H1 (cell line): ENCODE measurements at regions not wholly inside any gene's neighbourhood (a gene's known extent, or its start where the extent isn't known, plus 50 kb on each side); places are given as distances from the start of the nearest gene placed in this dataset.

Experiments used
- CTCF ChIA-PET: fragments of 300-600 bp; sonication (Branson Sonifier 250); formaldehyde crosslinking; loops from one replicate; lab custom pipeline; 2021; ENCODE audit not compliant: partially characterized antibody; lab: Charles Lee
- POLR2A ChIA-PET: fragments of 300-600 bp; sonication (Branson Sonifier 250); formaldehyde crosslinking; loops from one replicate; lab custom pipeline; 2021; ENCODE audit warnings: inconsistent platforms; ENCODE audit not compliant: partially characterized antibody; lab: Charles Lee
- DNase-seq, 2 experiments: peaks; one replicate each; pipeline versions ENCODE4 v3.0.0 to v3.0.0-alpha.2; 2010 to 2022; ENCODE audit warnings: low spot score in 2 of 2, low read depth in 1 of 2, mixed read lengths in 1 of 2
- FAIRE-seq: peaks from 2 replicates; lab custom pipeline; 2011; peaks lifted over from hg19 to GRCh38; lab: Jason Lieb, UNC
- H2AFZ ChIP-seq: 2 replicates; pipeline ENCODE4 v1.8.1; 2012; ENCODE audit warnings: low read length, inconsistent platforms
- H2AK5ac ChIP-seq: 2 replicates; pipeline ENCODE4 v1.6.1; 2013; ENCODE audit warnings: low read depth, low read length
- H2BK120ac ChIP-seq: replicated peaks from 2 replicates; pipeline ENCODE3; 2013; ENCODE audit warnings: low read depth, low read length, inconsistent platforms
- H2BK12ac ChIP-seq: 2 replicates; pipeline ENCODE4 v1.6.1; 2013; ENCODE audit warnings: low read depth, low read length
- H2BK15ac ChIP-seq: 2 replicates; pipeline ENCODE4 v1.6.1; 2013; ENCODE audit warnings: low read length
- H2BK20ac ChIP-seq: 2 replicates; pipeline ENCODE4 v1.6.1; 2013; ENCODE audit warnings: low read length
- H2BK5ac ChIP-seq: 2 replicates; pipeline ENCODE4 v1.6.1; 2013; ENCODE audit warnings: low read depth, low read length
- H3K14ac ChIP-seq: 2 replicates; pipeline ENCODE4 v1.6.1; 2013; ENCODE audit warnings: inconsistent platforms; ENCODE audit not compliant: insufficient read length
- H3K18ac ChIP-seq: 2 replicates; pipeline ENCODE4 v1.6.1; 2013; ENCODE audit warnings: low read length; ENCODE audit errors: extremely low read depth
- H3K23ac ChIP-seq: 2 replicates; pipeline ENCODE4 v1.6.1; 2013; ENCODE audit warnings: inconsistent platforms; ENCODE audit not compliant: insufficient read length
- H3K23me2 ChIP-seq: 2 replicates; pipeline ENCODE4 v1.6.1; 2013; ENCODE audit warnings: low read depth, low read length
- H3K27ac ChIP-seq: 2 replicates; pipeline ENCODE4 v1.6.1; 2011; ENCODE audit warnings: low read depth, low read length, inconsistent platforms
- H3K27me3 ChIP-seq, 4 experiments: replicated peaks in 1 of 4; 1 replicate in 1 of 4; 2 replicates in 3 of 4; pipeline versions ENCODE4 v1.6.1 to v1.8.1; 2011 to 2013; ENCODE audit warnings: low read length in 3 of 4, mild to moderate bottlenecking in 3 of 4, inconsistent platforms in 2 of 4, mixed read lengths in 2 of 4, moderate library complexity in 1 of 4; ENCODE audit not compliant: control insufficient read depth in 3 of 4, insufficient read depth in 3 of 4; ENCODE audit errors: extremely low read depth in 1 of 4
- H3K36me3 ChIP-seq, 4 experiments: 2 replicates each; pipeline versions ENCODE4 v1.6.1 to v1.8.1; 2011 to 2013; ENCODE audit warnings: mild to moderate bottlenecking in 4 of 4, low read length in 3 of 4, moderate library complexity in 2 of 4, control low read depth in 1 of 4, inconsistent platforms in 1 of 4; ENCODE audit not compliant: insufficient read depth in 4 of 4, control insufficient read depth in 2 of 4
- H3K4ac ChIP-seq: replicated peaks from 2 replicates; pipeline ENCODE3; 2013; ENCODE audit warnings: low read length, low read depth, mixed read lengths, inconsistent platforms; ENCODE audit not compliant: insufficient read length
- H3K4me1 ChIP-seq, 4 experiments: replicated peaks in 1 of 4; 1 replicate in 1 of 4; 2 replicates in 3 of 4; pipeline versions ENCODE4 v1.6.1 to v1.8.1; 2011 to 2013; ENCODE audit warnings: low read length in 3 of 4, inconsistent platforms in 2 of 4, mixed read lengths in 1 of 4; ENCODE audit not compliant: insufficient read depth in 4 of 4, control insufficient read depth in 3 of 4
- H3K4me2 ChIP-seq, 2 experiments: 2 replicates each; pipeline versions ENCODE4 v1.6.1 to v1.8.1; 2011 to 2013; ENCODE audit warnings: low read depth in 2 of 2, low read length in 2 of 2, control low read depth in 1 of 2, inconsistent platforms in 1 of 2, mild to moderate bottlenecking in 1 of 2; ENCODE audit not compliant: insufficient read depth in 1 of 2
- H3K4me3 ChIP-seq, 4 experiments: fragments of 200-600, 300-600 bp in 1 of 4; sonication (generic), shearing (Covaris generic), sonication (Bioruptor Twin) in 1 of 4; 2 replicates each; pipeline versions ENCODE4 v1.5.1 to v1.8.1; 2011 to 2016; ENCODE audit warnings: low read length in 4 of 4, low read depth in 3 of 4, control low read depth in 2 of 4, inconsistent platforms in 2 of 4, mild to moderate bottlenecking in 2 of 4, mixed read lengths in 1 of 4, moderate library complexity in 1 of 4; ENCODE audit not compliant: insufficient read depth in 2 of 4; ENCODE audit errors: extremely low read depth in 1 of 4
- H3K56ac ChIP-seq: replicated peaks from 2 replicates; pipeline ENCODE3; 2013; ENCODE audit warnings: low read depth, mild to moderate bottlenecking, mixed read lengths, low read length, inconsistent platforms; ENCODE audit not compliant: insufficient read length
- H3K79me1 ChIP-seq: 2 replicates; pipeline ENCODE4 v1.6.1; 2013; ENCODE audit warnings: low read depth, low read length, control low read depth
- H3K79me2 ChIP-seq, 2 experiments: 2 replicates each; pipeline versions ENCODE4 v1.6.1 to v1.8.1; 2012 to 2013; ENCODE audit warnings: low read length in 2 of 2, mild to moderate bottlenecking in 2 of 2, inconsistent platforms in 1 of 2; ENCODE audit not compliant: insufficient read depth in 2 of 2, control insufficient read depth in 1 of 2
- H3K9ac ChIP-seq, 4 experiments: replicated peaks in 1 of 4; 1 replicate in 1 of 4; 2 replicates in 3 of 4; pipeline versions ENCODE4 v1.6.1 to v1.8.1; 2011 to 2013; ENCODE audit warnings: low read depth in 3 of 4, low read length in 3 of 4, control low read depth in 2 of 4, mild to moderate bottlenecking in 2 of 4, moderate library complexity in 2 of 4, inconsistent platforms in 1 of 4; ENCODE audit errors: extremely low read depth in 1 of 4
- H3K9me3 ChIP-seq, 2 experiments: 2 replicates each; pipeline versions ENCODE4 v1.6.1 to v1.8.1; 2012 to 2013; ENCODE audit warnings: mild to moderate bottlenecking in 2 of 2, moderate library complexity in 2 of 2, control low read depth in 1 of 2, inconsistent platforms in 1 of 2, low read depth in 1 of 2, low read length in 1 of 2, mixed read lengths in 1 of 2; ENCODE audit not compliant: insufficient read depth in 2 of 2
- H4K20me1 ChIP-seq, 2 experiments: replicated peaks in 1 of 2; 2 replicates each; pipeline versions ENCODE3 to v1.8.1; 2011 to 2013; ENCODE audit warnings: inconsistent platforms in 2 of 2, low read length in 2 of 2, mild to moderate bottlenecking in 1 of 2; ENCODE audit not compliant: insufficient read depth in 2 of 2, control insufficient read depth in 1 of 2
- H4K5ac ChIP-seq: 2 replicates; pipeline ENCODE4 v1.6.1; 2013; ENCODE audit warnings: low read length, low read depth, mixed read lengths, inconsistent platforms; ENCODE audit not compliant: insufficient read length
- H4K8ac ChIP-seq: 2 replicates; pipeline ENCODE4 v1.8.0; 2013; ENCODE audit warnings: mild to moderate bottlenecking, moderate library complexity, low read length, inconsistent platforms; ENCODE audit not compliant: insufficient read depth; ENCODE audit errors: extremely low read depth
- H4K91ac ChIP-seq: replicated peaks from 2 replicates; pipeline ENCODE3; 2013; ENCODE audit warnings: low read length, mixed read lengths, inconsistent platforms; ENCODE audit not compliant: insufficient read length
- ATF3 ChIP-seq: IDR thresholded peaks from 2 replicates; pipeline ENCODE4 v1.6.1; 2011; ENCODE audit warnings: low read depth, mild to moderate bottlenecking, low read length; ENCODE audit not compliant: insufficient read depth
- BACH1 ChIP-seq: IDR thresholded peaks from 2 replicates; pipeline ENCODE4 v1.6.1; 2012; ENCODE audit warnings: low read length, improper control_type of control experiment
- CEBPB ChIP-seq: IDR thresholded peaks from 2 replicates; pipeline ENCODE4 v1.6.1; 2012; ENCODE audit warnings: low read depth, low read length
- EZH2 ChIP-seq: fragments of 200-600 bp; sonication (generic); IDR thresholded peaks from 2 replicates; pipeline ENCODE4 v1.7.1; 2012; ENCODE audit warnings: low read depth, mild to moderate bottlenecking, moderate library complexity, low read length, inconsistent platforms; ENCODE audit not compliant: severe bottlenecking
- KDM4A ChIP-seq: IDR thresholded peaks from one replicate; pipeline ENCODE4 v1.7.1; 2012; ENCODE audit warnings: low read depth, mild to moderate bottlenecking, moderate library complexity, low read length, inconsistent platforms; ENCODE audit not compliant: severe bottlenecking
- RNF2 ChIP-seq: fragments of 200-900, 300-1000 bp; sonication (generic); IDR thresholded peaks from 2 replicates; pipeline ENCODE4 v1.7.1; 2016; ENCODE audit warnings: borderline replicate concordance, low read depth, mild to moderate bottlenecking, antibody characterized with exemption, low read length; ENCODE audit not compliant: poor library complexity, severe bottlenecking; ENCODE audit errors: missing control alignments
- RXRA ChIP-seq: IDR thresholded peaks from 2 replicates; pipeline ENCODE4 v1.6.1; 2011; ENCODE audit warnings: low read depth, mild to moderate bottlenecking, low read length, moderate library complexity; ENCODE audit not compliant: insufficient read depth
- SAP30 ChIP-seq: fragments of 300-600 bp; sonication (generic); IDR thresholded peaks from 2 replicates; pipeline ENCODE4 v1.7.1; 2012; ENCODE audit warnings: low read length, moderate library complexity, mild to moderate bottlenecking, inconsistent platforms; ENCODE audit not compliant: insufficient read depth, insufficient replicate concordance
- SIRT6 ChIP-seq: IDR thresholded peaks from one replicate; pipeline ENCODE4 v1.7.1; 2012; ENCODE audit warnings: low read length, inconsistent platforms
- SRF ChIP-seq: IDR thresholded peaks from 2 replicates; pipeline ENCODE4 v1.6.1; 2011; ENCODE audit warnings: mild to moderate bottlenecking, low read depth, low read length, moderate library complexity
- TCF12 ChIP-seq: IDR thresholded peaks from 2 replicates; pipeline ENCODE4 v1.6.1; 2011; ENCODE audit warnings: low read depth, mild to moderate bottlenecking, low read length
- TEAD4 ChIP-seq: IDR thresholded peaks from 2 replicates; pipeline ENCODE4 v1.6.1; 2012; ENCODE audit warnings: low read depth, low read length, inconsistent platforms, mixed read lengths
- WGBS, 2 experiments: shearing (Covaris generic) in 1 of 2; methylation state at CpG; one replicate each; pipeline versions ENCODE4 v1.1.6 to v1.1.7; 2013 to 2015; ENCODE audit warnings: low lambda C conversion rate in 2 of 2, mixed read lengths in 2 of 2, inconsistent platforms in 1 of 2, low coverage in 1 of 2, missing lambda C conversion rate in 1 of 2; ENCODE audit not compliant: insufficient replicate concordance in 2 of 2, insufficient coverage in 1 of 2, insufficient read length in 1 of 2; ENCODE audit errors: extremely low coverage in 1 of 2, missing lambda C conversion rate in 1 of 2; 5-methylcytosine and 5-hydroxymethylcytosine counted together

- CTCF ChIA-PET, result no interaction called here
- no peaks in the 10 kb centered on the region for H3K23me2 ChIP-seq
- no peak for FAIRE-seq
Observed at GRCh38 chr10:18886102-18886501, 162.5 kb upstream of the MALRD1 start.

More at GRCh38 chr10:18886102-18886501, 162.5 kb upstream of the MALRD1 start:
- Histone ChIP-seq H2BK5ac (no peak overlapping the region), H4K8ac (no peak overlapping the region), H3K4me1 (no peaks in the 10 kb centered on the region), H4K20me1 (no peaks in the 10 kb centered on the region), H3K9me3 (no peaks in the 10 kb centered on the region), H2BK20ac (no peak overlapping the region), H3K4me2 (no peak overlapping the region), H2BK15ac (no peak overlapping the region), H4K91ac (no peak overlapping the region), H3K14ac (no peak overlapping the region), H3K23ac (no peak overlapping the region), H2AFZ (no peak overlapping the region), H2BK12ac (no peak overlapping the region), H3K9ac (no peak overlapping the region), H3K27ac (no peak overlapping the region), H4K5ac (no peak overlapping the region), H3K56ac (no peak overlapping the region), H3K79me2 (no peaks in the 10 kb centered on the region), H2BK120ac (no peak overlapping the region), H3K36me3 (no peaks in the 10 kb centered on the region), H3K4me3 (no peak overlapping the region), H3K4ac (no peak overlapping the region), H3K79me1 (no peaks in the 10 kb centered on the region), H3K18ac (no peak overlapping the region), H3K27me3 (no peaks in the 10 kb centered on the region), H2AK5ac (no peak overlapping the region)
- TF ChIP-seq RNF2 (no peak), CEBPB (no peak), SAP30 (no peak), RXRA (no peak), EZH2 (no peak), TEAD4 (no peak), ATF3 (no peak), KDM4A (no peak), BACH1 (no peak), SIRT6 (no peak), TCF12 (no peak), SRF (no peak)
- DNase-seq, result no peak
- POLR2A ChIA-PET, result no interaction called here
- 83% methylated on average over 7 of the region's 7 CpGs; no CpG with 5 or more reads in 1 of the 2 experiments for WGBS, 2 experiments
